ENCODE measurements at regions not wholly inside any gene's neighbourhood (a gene's known extent, or its start where the extent isn't known, plus 50 kb on each side); places are given as distances from the start of the nearest gene placed in this dataset.

DNA sequence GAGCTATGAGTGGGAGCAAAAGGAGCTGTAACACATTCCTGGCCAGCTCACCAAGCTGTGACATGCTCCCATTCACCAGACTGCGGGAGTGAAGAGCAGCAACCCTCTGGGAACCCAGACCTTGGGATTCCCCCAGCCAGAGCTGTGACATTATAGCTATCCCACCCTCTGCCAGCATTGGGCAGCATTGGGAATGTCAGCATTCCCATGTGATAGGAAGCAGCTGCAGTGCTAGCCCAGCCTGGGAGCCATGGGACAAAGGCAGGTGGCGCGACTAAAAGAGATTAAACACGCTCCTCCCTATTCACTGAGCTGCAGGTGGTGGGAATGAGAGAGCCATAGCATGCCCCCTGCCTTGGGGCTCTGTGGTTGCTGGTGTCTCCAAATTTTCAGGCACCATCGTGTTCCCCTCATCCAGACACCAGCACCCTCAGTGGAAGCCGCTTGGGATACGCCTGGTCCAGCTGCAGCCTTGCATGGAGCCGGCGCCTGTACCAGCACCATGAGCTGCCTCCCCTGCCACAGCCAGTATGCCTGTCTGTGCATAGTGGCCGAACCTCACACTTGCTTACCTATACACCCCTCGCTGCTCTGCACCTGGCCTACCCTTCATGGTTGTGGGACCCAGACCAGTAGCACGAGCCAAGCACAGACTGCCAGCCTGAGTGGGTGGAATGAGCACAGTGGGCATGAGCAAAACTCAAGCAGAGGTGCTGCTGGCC lies 695.6 kb upstream of the GCFC2 start:
- TF ChIP-seq RELA (CRISPR knock-in tag; IDR thresholded peaks at IDR 0.05) (no peak), ZMYM2 (CRISPR knock-in tag; IDR thresholded peaks at IDR 0.05) (no peak), ZNF274 (CRISPR knock-in tag; IDR thresholded peaks at IDR 0.05) (no peak), RNF2 (conservative IDR thresholded peaks at IDR 0.05; ENCODE audit: low read depth) (no peak), SIX1 (CRISPR knock-in tag; IDR thresholded peaks at IDR 0.05; ENCODE audit: borderline replicate concordance) (no peak), CEBPG (CRISPR knock-in tag; IDR thresholded peaks at IDR 0.05) (no peak), AKAP8 (CRISPR knock-in tag; IDR thresholded peaks at IDR 0.05) (no peak), ZNF205 (CRISPR knock-in tag; IDR thresholded peaks at IDR 0.05) (no peak)
